Tibial nerve (tissue), 4 donors: ENCODE measurements at regions not wholly inside any gene's neighbourhood (a gene's known extent, or its start where the extent isn't known, plus 50 kb on each side); places are given as distances from the start of the nearest gene placed in this dataset.
"Not testable (repeated sequence)": the region's sequence is repeated elsewhere in the genome, so short reads cannot be mapped to it uniquely, and the experiment has no call there.

Experiments
- EP300 ChIP-seq, 2 donors: sonication (generic); formaldehyde crosslinking; IDR thresholded peaks; one replicate each; pipeline ENCODE4 v1.6.1; 2017; ENCODE audit warnings: antibody characterized with exemption in 2 of 2, mild to moderate bottlenecking in 1 of 2
- POLR2A ChIP-seq, 2 donors: fragments of 450-650 bp; IDR thresholded peaks; one replicate each; pipeline ENCODE4 v1.6.1; 2017; ENCODE audit warnings: antibody characterized with exemption in 2 of 2, mild to moderate bottlenecking in 2 of 2, moderate library complexity in 2 of 2
- TF ChIP-seq, protein P1 (sequence below), 5 experiments: fragments of 200-600 bp in 3 of 5; fragments of 450-650 bp in 2 of 5; sonication (generic) in 3 of 5; IDR thresholded peaks; one replicate each; pipeline ENCODE4 v1.5.1; 2016 to 2019; ENCODE audit warnings: antibody characterized with exemption in 5 of 5, mild to moderate bottlenecking in 3 of 5, moderate library complexity in 2 of 5

DNA sequence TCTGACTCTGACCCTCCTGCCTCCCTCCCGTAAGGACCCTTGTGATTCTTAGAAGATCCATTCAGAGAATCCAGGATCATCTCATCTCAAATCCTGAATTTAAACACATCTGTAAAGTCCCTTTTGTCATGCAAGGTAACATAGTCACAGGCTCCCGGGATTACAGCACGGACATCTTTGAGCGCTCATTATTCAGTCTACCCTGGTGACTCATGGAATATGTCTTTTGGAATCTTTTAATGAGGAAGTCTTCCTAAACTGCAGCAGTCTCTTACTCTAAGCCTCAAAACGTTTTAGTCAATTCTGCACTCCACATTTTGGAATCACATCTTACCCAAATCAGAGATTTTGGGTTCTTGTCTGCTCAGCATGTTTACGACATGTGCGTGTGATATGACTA lies 198.5 kb upstream of the IRF2BP2 start:
- TF ChIP-seq, protein P1, sequence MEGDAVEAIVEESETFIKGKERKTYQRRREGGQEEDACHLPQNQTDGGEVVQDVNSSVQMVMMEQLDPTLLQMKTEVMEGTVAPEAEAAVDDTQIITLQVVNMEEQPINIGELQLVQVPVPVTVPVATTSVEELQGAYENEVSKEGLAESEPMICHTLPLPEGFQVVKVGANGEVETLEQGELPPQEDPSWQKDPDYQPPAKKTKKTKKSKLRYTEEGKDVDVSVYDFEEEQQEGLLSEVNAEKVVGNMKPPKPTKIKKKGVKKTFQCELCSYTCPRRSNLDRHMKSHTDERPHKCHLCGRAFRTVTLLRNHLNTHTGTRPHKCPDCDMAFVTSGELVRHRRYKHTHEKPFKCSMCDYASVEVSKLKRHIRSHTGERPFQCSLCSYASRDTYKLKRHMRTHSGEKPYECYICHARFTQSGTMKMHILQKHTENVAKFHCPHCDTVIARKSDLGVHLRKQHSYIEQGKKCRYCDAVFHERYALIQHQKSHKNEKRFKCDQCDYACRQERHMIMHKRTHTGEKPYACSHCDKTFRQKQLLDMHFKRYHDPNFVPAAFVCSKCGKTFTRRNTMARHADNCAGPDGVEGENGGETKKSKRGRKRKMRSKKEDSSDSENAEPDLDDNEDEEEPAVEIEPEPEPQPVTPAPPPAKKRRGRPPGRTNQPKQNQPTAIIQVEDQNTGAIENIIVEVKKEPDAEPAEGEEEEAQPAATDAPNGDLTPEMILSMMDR (IDR thresholded peaks at IDR 0.05) = not testable (repeated sequence)
- TF ChIP-seq EP300, POLR2A (IDR thresholded peaks at IDR 0.05): not testable (repeated sequence)
